Smooth muscle cell of the brain vasculature (primary cell): ENCODE measurements at regions not wholly inside any gene's neighbourhood (a gene's known extent, or its start where the extent isn't known, plus 50 kb on each side); places are given as distances from the start of the nearest gene placed in this dataset.

Source experiments
- DNase-seq: peaks from one replicate; pipeline ENCODE4 v3.0.0-alpha.2; 2012; ENCODE audit warnings: low read depth, low spot score

GRCh38 chr4:136755531-136755916 is 776.8 kb downstream of the PCDH18 start:
- DNase-seq = no peak

- no peak for DNase-seq
These were observed 777.3 kb downstream of the PCDH18 start for GRCh38 chr4:136754810-136755530.

GRCh38 chr4:136751556-136751955 is 780.7 kb downstream of the PCDH18 start:
- DNase-seq = no peak

- no peak for DNase-seq
These were observed 781.4 kb downstream of the PCDH18 start for GRCh38 chr4:136750897-136751296.

GRCh38 chr4:136749989-136750388 is 782.3 kb downstream of the PCDH18 start:
- DNase-seq = no peak

- DNase-seq = no peak
These were observed 783.5 kb downstream of the PCDH18 start for GRCh38 chr4:136748773-136749172.

- no peak for DNase-seq
These were observed 784.1 kb downstream of the PCDH18 start for GRCh38 chr4:136748165-136748564.

- no peak for DNase-seq
These were observed 789.1 kb downstream of the PCDH18 start for GRCh38 chr4:136743238-136743637.

GRCh38 chr4:136742333-136742732 is 790.0 kb downstream of the PCDH18 start:
- DNase-seq = no peak

- DNase-seq = no peak
These were observed 790.8 kb downstream of the PCDH18 start for GRCh38 chr4:136741468-136741867.

GRCh38 chr4:136740326-136740725 is 792.0 kb downstream of the PCDH18 start:
- DNase-seq = no peak

- no peak for DNase-seq
These were observed 795.2 kb downstream of the PCDH18 start for GRCh38 chr4:136737066-136737465.

GRCh38 chr4:136731025-136731424 is 801.3 kb downstream of the PCDH18 start:
- peak; percentile 12 for DNase-seq

- no peak for DNase-seq
These were observed 806.8 kb downstream of the PCDH18 start for GRCh38 chr4:136725286-136726081.

GRCh38 chr4:136713140-136713539 is 819.2 kb downstream of the PCDH18 start:
- peak; percentile 26 for DNase-seq

GRCh38 chr4:136709897-136710296 is 822.4 kb downstream of the PCDH18 start:
- no peak for DNase-seq

- no peak for DNase-seq
These were observed 825.4 kb downstream of the PCDH18 start for GRCh38 chr4:136706942-136707341.

- no peak for DNase-seq
These were observed 832.4 kb downstream of the PCDH18 start for GRCh38 chr4:136699905-136700304.

GRCh38 chr4:136691607-136692006 is 840.7 kb downstream of the PCDH18 start:
- DNase-seq = no peak

- no peak for DNase-seq
These were observed 841.9 kb downstream of the PCDH18 start for GRCh38 chr4:136690360-136690759.

- DNase-seq = no peak
These were observed 844.7 kb downstream of the PCDH18 start for GRCh38 chr4:136687596-136687995.

- DNase-seq = no peak
These were observed 845.2 kb downstream of the PCDH18 start for GRCh38 chr4:136687118-136687517.

GRCh38 chr4:136680761-136681160 is 851.5 kb downstream of the PCDH18 start:
- no peak for DNase-seq
